ENCODE measurements at regions not wholly inside any gene's neighbourhood (a gene's known extent, or its start where the extent isn't known, plus 50 kb on each side); places are given as distances from the start of the nearest gene placed in this dataset.

DNA sequence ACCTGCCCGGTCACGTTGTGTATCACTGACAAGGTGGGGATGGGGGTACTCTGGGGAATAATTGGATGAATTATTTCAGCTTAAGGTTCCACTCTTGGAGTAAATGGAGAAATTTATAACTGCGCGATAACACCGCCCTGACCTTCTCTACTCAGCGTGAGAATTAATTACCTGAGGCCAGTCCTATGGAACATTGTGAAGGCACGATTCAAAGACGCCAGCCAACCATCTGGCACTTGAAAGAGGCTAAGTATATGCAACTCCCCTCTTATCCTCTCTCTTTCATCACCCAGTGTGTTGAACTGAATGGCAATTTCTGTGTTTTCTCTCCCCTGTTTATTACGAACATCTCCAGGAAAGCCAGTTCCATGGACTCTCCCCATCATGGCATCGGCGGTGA lies 235.5 kb upstream of the TUT7 start:
- no peak for DNase-seq
- WGBS, 2 donors = 74 to 78% methylated on average over 11 of the region's 11 CpGs

DNA sequence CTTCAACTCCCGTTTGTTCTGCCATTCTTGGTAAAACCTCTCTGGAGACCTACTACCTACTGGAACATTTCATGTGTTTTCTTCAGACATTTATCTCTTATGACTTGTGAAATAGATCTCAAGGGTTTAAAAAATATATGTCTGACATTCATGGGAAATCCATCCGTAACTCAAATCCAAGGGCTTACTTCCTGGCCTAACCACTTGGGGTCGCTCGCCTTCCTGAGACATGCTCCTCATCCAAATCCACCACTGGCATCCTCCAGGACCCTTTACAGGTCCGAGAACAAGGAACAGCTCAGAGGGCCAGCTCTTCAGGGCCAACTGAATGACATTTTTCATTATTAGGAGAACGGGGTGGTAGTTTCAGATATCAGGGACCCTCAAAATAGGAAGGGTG lies 235.1 kb upstream of the TUT7 start:
- Histone ChIP-seq H3K9me3 (no peaks in the 10 kb centered on the region), H3K4me1 (peaks cover 5% of the 10 kb centered on the region), H3K4me3 (no peak overlapping the region), H3K36me3 (ENCODE audit: low read depth, missing control alignments) (no peaks in the 10 kb centered on the region), H3K27me3 (no peaks in the 10 kb centered on the region), H3K27ac (no peak overlapping the region)
- 88 to 95% methylated on average over 6 of the region's 6 CpGs for WGBS, 2 donors
- TF ChIP-seq, protein P1, sequence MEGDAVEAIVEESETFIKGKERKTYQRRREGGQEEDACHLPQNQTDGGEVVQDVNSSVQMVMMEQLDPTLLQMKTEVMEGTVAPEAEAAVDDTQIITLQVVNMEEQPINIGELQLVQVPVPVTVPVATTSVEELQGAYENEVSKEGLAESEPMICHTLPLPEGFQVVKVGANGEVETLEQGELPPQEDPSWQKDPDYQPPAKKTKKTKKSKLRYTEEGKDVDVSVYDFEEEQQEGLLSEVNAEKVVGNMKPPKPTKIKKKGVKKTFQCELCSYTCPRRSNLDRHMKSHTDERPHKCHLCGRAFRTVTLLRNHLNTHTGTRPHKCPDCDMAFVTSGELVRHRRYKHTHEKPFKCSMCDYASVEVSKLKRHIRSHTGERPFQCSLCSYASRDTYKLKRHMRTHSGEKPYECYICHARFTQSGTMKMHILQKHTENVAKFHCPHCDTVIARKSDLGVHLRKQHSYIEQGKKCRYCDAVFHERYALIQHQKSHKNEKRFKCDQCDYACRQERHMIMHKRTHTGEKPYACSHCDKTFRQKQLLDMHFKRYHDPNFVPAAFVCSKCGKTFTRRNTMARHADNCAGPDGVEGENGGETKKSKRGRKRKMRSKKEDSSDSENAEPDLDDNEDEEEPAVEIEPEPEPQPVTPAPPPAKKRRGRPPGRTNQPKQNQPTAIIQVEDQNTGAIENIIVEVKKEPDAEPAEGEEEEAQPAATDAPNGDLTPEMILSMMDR (IDR thresholded peaks at IDR 0.05) = no peak
- TF ChIP-seq POLR2A (IDR thresholded peaks at IDR 0.05) = no peak
- no peak for DNase-seq
- intact Hi-C loops (cut with DNase I; ENCODE audit: low total_unique reads) = no loop called here

More for the DNA sequence above, 235.5 kb upstream of the TUT7 start:
- H3K9me3 ChIP-seq = no peaks in the 10 kb centered on the region
- no peaks in the 10 kb centered on the region for H3K36me3 ChIP-seq (ENCODE audit: low read depth, missing control alignments)
- no peaks in the 10 kb centered on the region for H3K27me3 ChIP-seq
- peaks cover 5% of the 10 kb centered on the region for H3K4me1 ChIP-seq
- H3K27ac ChIP-seq = no peak overlapping the region
- no peak for TF ChIP-seq POLR2A (IDR thresholded peaks at IDR 0.05)
- TF ChIP-seq, protein P1 (IDR thresholded peaks at IDR 0.05) = no peak
- H3K4me3 ChIP-seq = no peak overlapping the region
- intact Hi-C loops (cut with DNase I; ENCODE audit: low total_unique reads) = no loop called here

DNA sequence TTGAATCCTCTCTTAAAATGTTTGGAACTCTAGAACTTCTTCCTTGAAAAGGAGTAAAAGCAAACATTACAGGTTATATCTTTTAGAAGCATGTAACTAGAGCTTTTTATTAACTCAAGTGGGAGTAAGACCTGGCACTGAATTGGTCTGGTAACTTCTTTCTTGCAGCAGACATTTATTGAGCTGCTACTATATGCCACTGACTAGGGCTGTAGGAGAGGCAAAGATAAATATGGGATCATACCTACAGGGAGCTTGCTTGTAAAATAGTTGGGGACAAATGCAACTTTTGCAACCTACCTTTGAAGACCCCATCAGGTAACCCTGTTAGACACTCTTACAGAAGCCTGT lies 231.9 kb upstream of the TUT7 start:
- no peak overlapping the region for H3K27ac ChIP-seq
- TF ChIP-seq POLR2A (IDR thresholded peaks at IDR 0.05) = no peak
- TF ChIP-seq, protein P1 (IDR thresholded peaks at IDR 0.05) = no peak
- no peak for DNase-seq
- no peak overlapping the region for H3K4me3 ChIP-seq
- H3K9me3 ChIP-seq = no peaks in the 10 kb centered on the region
- intact Hi-C loops (cut with DNase I; ENCODE audit: low total_unique reads) = no loop called here
- H3K36me3 ChIP-seq (ENCODE audit: low read depth, missing control alignments) = no peaks in the 10 kb centered on the region
- peaks cover 5% of the 10 kb centered on the region for H3K4me1 ChIP-seq
- H3K27me3 ChIP-seq = no peaks in the 10 kb centered on the region

DNA sequence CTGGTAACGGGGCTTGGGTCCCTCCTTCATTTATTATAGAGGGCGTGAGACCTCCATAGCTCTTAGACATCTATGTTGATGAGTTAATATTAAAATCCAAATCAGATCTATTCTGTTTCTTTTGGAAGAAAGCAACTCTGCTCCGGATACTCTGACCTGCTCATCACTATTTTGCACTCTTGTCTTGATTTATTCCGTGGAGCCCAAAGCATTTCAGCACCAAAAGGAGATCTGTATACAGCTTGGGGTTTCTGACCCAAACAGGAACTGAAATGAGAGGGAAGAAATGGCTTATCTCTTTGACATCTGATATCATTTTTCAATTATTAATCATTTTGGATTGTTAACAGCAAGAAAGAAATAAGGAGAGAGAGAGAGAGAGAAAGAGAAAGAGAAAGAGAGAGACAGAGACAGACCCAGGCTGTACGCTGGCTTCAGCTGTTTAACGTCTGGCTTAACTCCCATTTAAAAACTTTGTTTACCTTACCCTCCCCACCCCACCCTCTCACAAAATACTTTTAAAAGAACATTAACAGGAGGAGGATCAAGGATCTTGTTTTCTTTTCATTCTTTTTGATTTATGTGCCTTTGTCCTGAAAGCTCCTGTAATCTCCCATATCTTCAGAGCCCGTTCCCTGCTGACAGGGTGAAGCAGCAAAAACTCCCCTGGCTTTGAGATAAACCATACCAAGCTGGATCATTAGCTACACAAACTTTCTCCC lies 231.4 kb upstream of the TUT7 start:
- no peak for DNase-seq
- H3K4me3 ChIP-seq = no peak overlapping the region
- H3K9me3 ChIP-seq = no peaks in the 10 kb centered on the region
- H3K4me1 ChIP-seq = peaks cover 5% of the 10 kb centered on the region
- H3K36me3 ChIP-seq (ENCODE audit: low read depth, missing control alignments) = no peaks in the 10 kb centered on the region
- TF ChIP-seq, protein P1 (IDR thresholded peaks at IDR 0.05) = no peak
- TF ChIP-seq POLR2A (IDR thresholded peaks at IDR 0.05) = no peak
- peak overlapping the region in 1 of 2 donors; percentile 22 for H3K27ac ChIP-seq
- intact Hi-C loops (cut with DNase I; ENCODE audit: low total_unique reads) = no loop called here
- WGBS, 2 donors = 40% methylated on average over 7 of the region's 7 CpGs
- H3K27me3 ChIP-seq = no peaks in the 10 kb centered on the region

DNA sequence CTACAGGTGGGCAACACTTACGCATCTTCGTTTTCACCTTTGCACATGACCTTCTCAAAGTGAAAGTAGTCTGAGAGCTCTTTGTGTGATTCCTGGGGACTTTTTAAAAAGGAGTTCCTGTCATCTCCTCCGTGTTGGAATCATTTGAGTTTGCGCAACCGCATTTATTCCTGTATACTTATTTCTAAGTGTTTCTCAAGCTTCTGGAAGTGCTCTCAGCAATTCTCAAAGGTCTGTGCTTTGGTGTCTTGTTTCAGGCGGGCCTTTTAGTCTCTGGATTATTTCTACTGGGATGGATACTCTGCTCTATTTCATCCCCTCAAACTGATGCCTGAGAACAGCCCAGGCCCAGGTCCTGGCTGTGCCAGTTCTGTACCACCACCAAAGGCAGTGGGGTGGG lies 226.5 kb upstream of the TUT7 start:
- intact Hi-C loops (cut with DNase I; ENCODE audit: low total_unique reads) = no loop called here
- WGBS, 2 donors = 77% methylated on average over 6 of the region's 6 CpGs
- no peak overlapping the region for H3K4me3 ChIP-seq
- H3K36me3 ChIP-seq (ENCODE audit: low read depth, missing control alignments) = no peaks in the 10 kb centered on the region
- TF ChIP-seq, protein P1 (IDR thresholded peaks at IDR 0.05) = no peak
- TF ChIP-seq POLR2A (IDR thresholded peaks at IDR 0.05) = no peak
- H3K27ac ChIP-seq = no peak overlapping the region
- no peaks in the 10 kb centered on the region for H3K9me3 ChIP-seq
- H3K4me1 ChIP-seq = no peaks in the 10 kb centered on the region
- H3K27me3 ChIP-seq = no peaks in the 10 kb centered on the region
- DNase-seq = no peak
